AG04450 (cell line): ENCODE measurements at regions not wholly inside any gene's neighbourhood (a gene's known extent, or its start where the extent isn't known, plus 50 kb on each side); places are given as distances from the start of the nearest gene placed in this dataset.

Experiments
- CTCF ChIA-PET: fragments of 300-600, 350-600 bp; formaldehyde crosslinking; extraction: SDS; loops from one replicate; lab custom pipeline; 2022; ENCODE audit warnings: antibody characterized with exemption, inconsistent platforms; lab: Charles Lee
- POLR2A ChIA-PET: fragments of 350-600 bp; formaldehyde crosslinking; extraction: SDS; loops from one replicate; lab custom pipeline; 2021; ENCODE audit warnings: antibody characterized with exemption, inconsistent platforms; lab: Yijun Ruan, JAX
- DNase-seq: peaks from one replicate; pipeline ENCODE4 v3.0.0-alpha.2; 2011; ENCODE audit warnings: low read depth, low spot score
- H3K27ac ChIP-seq: one replicate; pipeline ENCODE4 v1.5.1; 2012; ENCODE audit warnings: low read depth, low read length, control low read depth
- H3K27me3 ChIP-seq: one replicate; pipeline ENCODE4 v1.6.0; 2012; ENCODE audit warnings: low read length; ENCODE audit not compliant: control insufficient read depth, insufficient read depth
- H3K4me3 ChIP-seq: 2 replicates; pipeline ENCODE4 v1.5.1; 2011; ENCODE audit warnings: mild to moderate bottlenecking, low read depth, low read length, control low read depth
- H3K9me3 ChIP-seq: 2 replicates; pipeline ENCODE4 v1.5.1; 2012; ENCODE audit warnings: low read length; ENCODE audit not compliant: control insufficient read depth, insufficient read depth
- TF ChIP-seq, protein P1 (sequence below): IDR thresholded peaks from 2 replicates; pipeline ENCODE4 v1.5.1; 2011; ENCODE audit warnings: low read depth, low read length, control low read depth, inconsistent platforms

DNA sequence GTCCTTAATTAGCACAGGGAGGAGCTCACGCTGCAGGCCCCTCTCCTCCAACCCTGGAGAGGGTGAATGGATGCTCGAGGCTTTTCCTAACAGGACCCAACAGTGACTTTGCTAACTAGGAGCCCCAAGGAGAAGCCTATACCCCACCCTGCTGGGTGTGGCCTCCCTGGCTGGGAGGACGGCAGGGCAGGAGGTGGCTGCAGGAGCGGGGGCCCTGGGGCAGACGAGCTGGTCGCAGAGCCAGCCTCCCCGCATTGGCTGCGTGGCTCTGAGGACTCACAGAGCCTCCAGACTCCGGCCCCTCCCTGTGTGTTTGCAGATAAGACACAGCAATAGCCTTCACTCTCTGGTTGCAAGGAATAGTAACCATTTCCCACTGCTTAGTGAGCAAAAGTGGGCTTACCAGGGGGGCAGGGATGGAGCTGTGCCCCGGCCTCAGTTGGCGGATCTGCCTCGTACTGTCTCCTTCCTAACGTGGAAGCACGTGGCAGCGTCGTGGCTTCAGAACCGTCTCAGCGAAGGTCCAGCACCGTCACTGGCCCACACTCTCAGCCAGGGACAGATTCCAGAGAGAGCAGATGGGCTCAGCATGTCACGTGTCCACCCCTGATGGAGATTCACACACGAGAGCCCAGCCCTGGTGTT is 1087.5 kb downstream of the BRD1 start:
- DNase-seq = no peak
- TF ChIP-seq, protein P1, sequence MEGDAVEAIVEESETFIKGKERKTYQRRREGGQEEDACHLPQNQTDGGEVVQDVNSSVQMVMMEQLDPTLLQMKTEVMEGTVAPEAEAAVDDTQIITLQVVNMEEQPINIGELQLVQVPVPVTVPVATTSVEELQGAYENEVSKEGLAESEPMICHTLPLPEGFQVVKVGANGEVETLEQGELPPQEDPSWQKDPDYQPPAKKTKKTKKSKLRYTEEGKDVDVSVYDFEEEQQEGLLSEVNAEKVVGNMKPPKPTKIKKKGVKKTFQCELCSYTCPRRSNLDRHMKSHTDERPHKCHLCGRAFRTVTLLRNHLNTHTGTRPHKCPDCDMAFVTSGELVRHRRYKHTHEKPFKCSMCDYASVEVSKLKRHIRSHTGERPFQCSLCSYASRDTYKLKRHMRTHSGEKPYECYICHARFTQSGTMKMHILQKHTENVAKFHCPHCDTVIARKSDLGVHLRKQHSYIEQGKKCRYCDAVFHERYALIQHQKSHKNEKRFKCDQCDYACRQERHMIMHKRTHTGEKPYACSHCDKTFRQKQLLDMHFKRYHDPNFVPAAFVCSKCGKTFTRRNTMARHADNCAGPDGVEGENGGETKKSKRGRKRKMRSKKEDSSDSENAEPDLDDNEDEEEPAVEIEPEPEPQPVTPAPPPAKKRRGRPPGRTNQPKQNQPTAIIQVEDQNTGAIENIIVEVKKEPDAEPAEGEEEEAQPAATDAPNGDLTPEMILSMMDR = no peak
- Histone ChIP-seq H3K9me3 (peaks cover 93% of the 10 kb centered on the region), H3K27me3 (no peaks in the 10 kb centered on the region), H3K27ac (no peak overlapping the region), H3K4me3 (no peak overlapping the region)
- ChIA-PET POLR2A (no interaction called here), CTCF (no interaction called here)

DNA sequence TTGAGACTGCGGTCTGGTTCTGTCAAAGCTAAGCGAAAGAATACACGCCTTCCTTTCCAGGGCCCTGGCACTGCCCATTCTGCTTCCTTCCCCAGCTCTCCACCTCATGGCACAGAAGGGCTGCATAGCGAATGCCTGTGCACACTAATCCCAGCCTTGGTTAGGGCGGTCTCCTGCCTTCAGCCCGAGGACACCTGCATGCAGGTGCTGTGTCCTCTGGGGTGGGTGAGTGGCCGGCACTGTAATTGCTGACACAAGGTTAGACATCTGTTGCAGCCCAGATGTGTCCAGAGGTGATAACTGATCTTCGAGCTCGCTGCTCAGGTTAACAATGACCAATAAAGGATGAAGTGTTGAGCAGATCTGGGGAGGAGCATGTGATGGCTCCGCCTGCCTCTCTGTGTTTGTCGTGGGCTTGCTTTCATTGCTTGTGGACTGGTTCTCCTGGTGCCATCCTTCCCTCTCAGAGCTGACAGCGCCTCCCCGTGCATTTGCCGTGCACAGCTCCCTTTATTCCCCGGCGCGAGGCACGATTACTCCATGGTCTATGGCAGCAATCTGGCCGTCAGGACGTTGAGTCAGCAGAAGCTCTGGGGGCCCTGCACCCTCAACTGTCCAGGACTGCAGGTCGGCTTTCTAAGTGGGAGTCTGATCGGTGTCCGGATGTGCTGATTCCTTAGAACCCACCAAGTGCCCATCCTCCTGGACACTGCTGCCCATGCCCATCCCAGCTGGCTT is 1088.2 kb downstream of the BRD1 start:
- no peak overlapping the region for H3K4me3 ChIP-seq
- H3K9me3 ChIP-seq = peaks cover 95% of the 10 kb centered on the region
- DNase-seq = no peak
- POLR2A ChIA-PET = no interaction called here
- no peak overlapping the region for H3K27ac ChIP-seq
- TF ChIP-seq, protein P1 = no peak
- CTCF ChIA-PET = no interaction called here
- no peaks in the 10 kb centered on the region for H3K27me3 ChIP-seq

DNA sequence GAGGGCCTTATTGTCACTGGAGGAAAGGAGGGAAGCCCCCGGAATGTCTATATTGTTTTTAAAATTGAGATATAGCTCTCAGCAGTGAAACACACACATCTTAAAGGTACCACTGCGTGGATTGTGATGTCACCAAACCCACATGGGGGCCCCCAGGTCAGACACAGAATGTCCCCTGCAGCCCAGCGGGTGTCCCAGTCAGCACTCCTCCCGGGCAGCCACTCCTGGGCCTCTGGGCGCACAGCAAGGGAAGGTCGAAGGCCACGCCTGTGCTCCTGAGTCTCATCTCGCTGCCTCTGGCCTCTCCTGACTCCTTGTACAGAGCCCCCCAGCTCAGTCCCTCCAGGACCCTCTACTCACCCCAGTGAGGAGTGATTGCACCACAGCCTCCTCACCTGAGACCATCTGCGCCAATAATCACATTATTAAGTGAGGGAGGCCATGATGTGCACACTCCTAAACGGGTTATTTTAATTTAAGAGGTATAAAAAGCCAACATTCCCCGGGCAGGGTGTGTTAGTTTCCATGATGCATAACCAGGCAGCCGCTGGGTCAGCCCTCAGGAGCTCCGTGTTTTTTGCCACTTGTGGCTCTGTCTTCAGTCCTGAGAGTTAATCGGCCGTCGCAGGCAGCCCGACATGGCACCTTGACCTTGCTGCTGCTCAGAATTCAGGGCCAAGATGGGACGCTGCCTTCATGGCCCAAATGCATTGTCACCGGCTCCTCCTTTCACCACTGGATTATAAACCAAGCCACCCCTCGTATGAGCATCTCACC is 1089.3 kb downstream of the BRD1 start:
- H3K4me3 ChIP-seq = no peak overlapping the region
- DNase-seq = no peak
- H3K9me3 ChIP-seq = peaks cover 93% of the 10 kb centered on the region
- POLR2A ChIA-PET = no interaction called here
- no peaks in the 10 kb centered on the region for H3K27me3 ChIP-seq
- TF ChIP-seq, protein P1 = no peak
- CTCF ChIA-PET = no interaction called here
- H3K27ac ChIP-seq = no peak overlapping the region

DNA sequence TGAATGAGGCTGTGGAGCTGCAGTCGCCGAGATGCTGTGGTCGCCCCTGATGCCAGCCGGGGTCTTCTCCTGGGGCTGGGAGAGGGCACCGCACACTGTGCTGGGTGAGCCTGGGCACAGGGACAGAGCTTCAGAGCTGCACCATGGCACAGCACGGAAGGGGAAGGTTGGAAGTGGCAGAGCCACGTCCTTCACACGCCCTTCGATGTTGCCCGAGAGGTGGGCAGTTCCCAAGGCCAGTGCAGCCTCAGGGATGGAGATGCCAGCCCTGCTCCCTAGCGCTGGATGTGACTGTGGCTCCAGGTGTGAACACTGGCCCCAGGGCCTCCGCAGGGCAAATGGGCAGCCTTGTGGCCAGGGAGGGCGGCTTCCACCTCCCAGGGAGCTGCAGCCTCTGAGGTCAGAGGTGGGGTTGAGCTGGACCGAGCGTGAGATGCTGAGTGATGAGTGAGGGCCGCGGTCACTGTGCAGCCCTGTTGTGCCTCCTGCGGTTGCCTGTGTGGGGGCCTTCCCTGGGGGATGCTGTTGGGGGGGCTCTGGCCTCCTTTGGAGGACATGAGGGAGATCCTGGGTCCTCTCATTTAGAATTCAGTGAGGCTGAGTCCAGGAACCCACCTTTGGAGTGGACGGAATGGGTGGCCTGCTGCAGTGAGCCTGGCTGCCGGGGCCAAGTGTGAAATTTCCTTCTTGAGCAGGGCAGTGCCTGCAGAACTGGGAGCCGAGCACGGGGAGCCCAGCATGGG is 1090.0 kb downstream of the BRD1 start:
- Histone ChIP-seq H3K9me3 (peaks cover 88% of the 10 kb centered on the region), H3K4me3 (no peak overlapping the region), H3K27me3 (no peaks in the 10 kb centered on the region), H3K27ac (no peak overlapping the region)
- CTCF ChIA-PET = no interaction called here
- DNase-seq = no peak
- POLR2A ChIA-PET = no interaction called here
- TF ChIP-seq, protein P1 = no peak
